HepG2 (cell line): ENCODE measurements at regions not wholly inside any gene's neighbourhood (a gene's known extent, or its start where the extent isn't known, plus 50 kb on each side); places are given as distances from the start of the nearest gene placed in this dataset.

ENCODE experiments used
- ATAC-seq: fragments of 200-7000 bp; cut with Tn5 transposase; 3 replicates; pipeline ENCODE4 v1.9.1; 2020; ENCODE audit warnings: mild to moderate bottlenecking, moderate library complexity
- BruUV-seq: library from RNA; stranded (reverse); fragments of 400-500 nt; replicated peaks from 2 replicates; lab custom pipeline; 2021; lab: Mats Ljungman, UMichigan
- CTCF ChIA-PET: fragments of 300-600 bp; formaldehyde crosslinking; extraction: SDS; loops from one replicate; lab custom pipeline; 2021; ENCODE audit warnings: low total read pairs, inconsistent platforms, low intra/inter-chr PET ratio; lab: Yijun Ruan, JAX
- POLR2A ChIA-PET: fragments of 350-600 bp; sonication (Branson Sonifier 250); formaldehyde crosslinking; loops from one replicate; lab custom pipeline; 2020; ENCODE audit warnings: antibody characterized with exemption, inconsistent platforms; lab: Yijun Ruan, JAX
- DNase-seq: peaks from one replicate; pipeline ENCODE4 v3.0.0-alpha.2; 2015; ENCODE audit warnings: low spot score
- FAIRE-seq: peaks from 3 replicates; lab custom pipeline; 2011; peaks lifted over from hg19 to GRCh38; lab: Jason Lieb, UNC
- H2AFZ ChIP-seq: one replicate; pipeline ENCODE4 v1.6.1; 2011; ENCODE audit warnings: low read length, inconsistent platforms
- H3K27ac ChIP-seq: fragments of 300-600 bp; 3 replicates; pipeline ENCODE4 v1.8.0; 2011; ENCODE audit warnings: mixed run types, mild to moderate bottlenecking, mixed read lengths, low read length, inconsistent platforms; ENCODE audit not compliant: insufficient read depth; ENCODE audit errors: extremely low read length
- H3K27me3 ChIP-seq, 2 experiments: fragments of 200-600 bp in 1 of 2; 2 replicates in 1 of 2; 3 replicates in 1 of 2; pipeline versions ENCODE4 v1.6.0 to v1.8.0; 2011; ENCODE audit warnings: low read length in 2 of 2, mild to moderate bottlenecking in 2 of 2, moderate library complexity in 2 of 2, inconsistent platforms in 1 of 2; ENCODE audit not compliant: insufficient read depth in 2 of 2, control insufficient read depth in 1 of 2
- H3K36me3 ChIP-seq, 2 experiments: fragments of 200-600 bp in 1 of 2; replicated peaks in 1 of 2; 2 replicates in 1 of 2; 3 replicates in 1 of 2; pipeline versions ENCODE4 v1.5.1 to v1.8.0; 2011; ENCODE audit warnings: low read length in 2 of 2, inconsistent platforms in 1 of 2; ENCODE audit not compliant: insufficient read depth in 2 of 2, control insufficient read depth in 1 of 2
- H3K4me1 ChIP-seq: 2 replicates; pipeline ENCODE4 v1.5.1; 2012; ENCODE audit warnings: low read length, inconsistent platforms; ENCODE audit not compliant: insufficient read depth
- H3K4me2 ChIP-seq: 2 replicates; pipeline ENCODE4 v1.6.0; 2011; ENCODE audit warnings: low read depth, low read length, inconsistent platforms
- H3K4me3 ChIP-seq, 3 experiments: fragments of 200-600 bp in 1 of 3; sonication (generic), shearing (Covaris generic) in 1 of 3; replicated peaks in 1 of 3; 2 replicates each; pipeline ENCODE4 v1.5.1; 2011 to 2016; ENCODE audit warnings: low read length in 3 of 3, inconsistent platforms in 2 of 3, low read depth in 2 of 3, mild to moderate bottlenecking in 2 of 3, control low read depth in 1 of 3, mixed read lengths in 1 of 3; ENCODE audit not compliant: insufficient read depth in 1 of 3
- H3K79me2 ChIP-seq: one replicate; pipeline ENCODE4 v1.6.1; 2011; ENCODE audit warnings: low read length, inconsistent platforms; ENCODE audit not compliant: insufficient read depth
- H3K9ac ChIP-seq: 2 replicates; pipeline ENCODE4 v1.6.0; 2011; ENCODE audit warnings: mild to moderate bottlenecking, low read depth, low read length, inconsistent platforms; ENCODE audit not compliant: insufficient read depth
- H3K9me3 ChIP-seq: 2 replicates; pipeline ENCODE4 v1.5.1; 2012; ENCODE audit warnings: mild to moderate bottlenecking, low read length
- H4K20me1 ChIP-seq: 2 replicates; pipeline ENCODE4 v1.6.0; 2011; ENCODE audit warnings: inconsistent platforms, mild to moderate bottlenecking, low read length, moderate library complexity; ENCODE audit not compliant: insufficient read depth
- AHDC1 ChIP-seq: sonication (generic); formaldehyde crosslinking; IDR thresholded peaks from 2 replicates; pipeline ENCODE4 v1.5.1; 2020; ENCODE audit warnings: mild to moderate bottlenecking, missing genetic modification reagents, borderline replicate concordance
- ARID2 ChIP-seq: sonication (generic); formaldehyde crosslinking; IDR thresholded peaks from 2 replicates; pipeline ENCODE4 v1.8.1; 2022; ENCODE audit warnings: mild to moderate bottlenecking, missing genetic modification reagents, borderline replicate concordance
- ARNT2 ChIP-seq: sonication (generic); formaldehyde crosslinking; IDR thresholded peaks from 2 replicates; pipeline ENCODE4 v1.8.0; 2022; ENCODE audit warnings: mild to moderate bottlenecking, low read depth, missing genetic modification reagents, moderate library complexity
- DRAP1 ChIP-seq: IDR thresholded peaks from 2 replicates; pipeline ENCODE4 v1.6.1; 2016; ENCODE audit warnings: missing genetic modification reagents, missing compliant biosample characterization
- FOXO4 ChIP-seq: sonication (generic); formaldehyde crosslinking; conservative IDR thresholded peaks from 2 replicates; pipeline ENCODE4 v1.8.1; 2023; ENCODE audit warnings: missing genetic modification reagents
- GATA4 ChIP-seq: sonication (generic); IDR thresholded peaks from 2 replicates; pipeline ENCODE4 v1.6.1; 2016; ENCODE audit warnings: antibody characterized with exemption, low read depth, borderline replicate concordance
- KLF6 ChIP-seq: IDR thresholded peaks from 2 replicates; pipeline ENCODE4 v1.8.0; 2016; ENCODE audit warnings: missing biosample characterization, missing genetic modification reagents
- RFXAP ChIP-seq: sonication (generic); formaldehyde crosslinking; IDR thresholded peaks from 2 replicates; pipeline ENCODE4 v1.4.0; 2020; ENCODE audit warnings: missing genetic modification reagents, borderline replicate concordance
- SCMH1 ChIP-seq: sonication (generic); formaldehyde crosslinking; IDR thresholded peaks from 2 replicates; pipeline ENCODE4 v1.9.0; 2021; ENCODE audit warnings: missing genetic modification reagents, mild to moderate bottlenecking, borderline replicate concordance
- ZBTB14 ChIP-seq: sonication (generic); formaldehyde crosslinking; IDR thresholded peaks from 2 replicates; pipeline ENCODE4 v1.4.0; 2020; ENCODE audit warnings: missing genetic modification reagents
- ZNF530 ChIP-seq: sonication (generic); formaldehyde crosslinking; IDR thresholded peaks from 2 replicates; pipeline ENCODE4 v1.5.0; 2020; ENCODE audit warnings: low read depth, mild to moderate bottlenecking, missing genetic modification reagents
- ZNF674 ChIP-seq: sonication (generic); formaldehyde crosslinking; IDR thresholded peaks from 2 replicates; pipeline ENCODE4 v1.5.0; 2020; ENCODE audit warnings: low read depth, mild to moderate bottlenecking, missing genetic modification reagents
- ZNF724P ChIP-seq: sonication (generic); formaldehyde crosslinking; IDR thresholded peaks from 2 replicates; pipeline ENCODE4 v1.8.0; 2022; ENCODE audit warnings: missing genetic modification reagents, borderline replicate concordance
- ZNF746 ChIP-seq: sonication (generic); formaldehyde crosslinking; IDR thresholded peaks from 2 replicates; pipeline ENCODE4 v1.8.0; 2022; ENCODE audit warnings: mild to moderate bottlenecking, missing genetic modification reagents
- WGBS: methylation state at CpG from one replicate; pipeline ENCODE4 v1.1.6; 2017; ENCODE audit warnings: low lambda C conversion rate; 5-methylcytosine and 5-hydroxymethylcytosine counted together
- in situ Hi-C: cut with HindIII; loops from 2 replicates; pipeline ENCODE4 v1.10.0; 2017; ENCODE audit warnings: low pct_unique_long_range_greater_than_20kb; ENCODE audit not compliant: extremely low pct_ligation_motif_present
- intact Hi-C: fragments of 100-400 bp; cut with micrococcal nuclease; formaldehyde crosslinking; loops from one replicate; pipeline ENCODE4 v1.10.0; 2022; ENCODE audit not compliant: unreplicated experiment
- TF ChIP-seq, protein P1 (sequence below): IDR thresholded peaks from 2 replicates; pipeline ENCODE4 v1.6.1; 2016; ENCODE audit warnings: missing compliant biosample characterization, missing genetic modification reagents, borderline replicate concordance

GRCh38 chr10:105968666-105969065, 1195.8 kb downstream of the SORCS1 start (continued):
- no peak for TF ChIP-seq AHDC1 (CRISPR knock-in tag)
- TF ChIP-seq ZBTB14 = no peak
- TF ChIP-seq ZNF746 (CRISPR knock-in tag) = no peak
- no peak for TF ChIP-seq ARID2 (CRISPR knock-in tag)
- TF ChIP-seq ZNF530 = no peak
- no peak for TF ChIP-seq KLF6 (CRISPR knock-in tag)
- TF ChIP-seq SCMH1 = no peak

GRCh38 chr10:105967256-105967655, 1197.2 kb downstream of the SORCS1 start:
- Histone ChIP-seq H4K20me1 (no peaks in the 10 kb centered on the region), H3K9me3 (peaks cover 74% of the 10 kb centered on the region), H3K79me2 (no peaks in the 10 kb centered on the region), H3K27me3 (no peaks in the 10 kb centered on the region), H2AFZ (no peak overlapping the region), H3K4me1 (no peaks in the 10 kb centered on the region), H3K4me3 (no peak overlapping the region), H3K9ac (no peak overlapping the region), H3K4me2 (no peak overlapping the region), H3K27ac (no peak overlapping the region), H3K36me3 (no peaks in the 10 kb centered on the region)
- CTCF ChIA-PET = no interaction called here
- DNase-seq (no peak), ATAC-seq (no peak), FAIRE-seq (no peak)
- in situ Hi-C loops (no loop called here), intact Hi-C loops (no loop called here)
- 0% methylated on average over 1 of the region's 1 CpG for WGBS
- no TSS peak for BruUV-seq
- POLR2A ChIA-PET = no interaction called here
- TF ChIP-seq GATA4 (no peak), ZNF724P (CRISPR knock-in tag) (no peak), ARNT2 (no peak), RFXAP (CRISPR knock-in tag) (no peak), DRAP1 (no peak), FOXO4 (CRISPR knock-in tag) (no peak), ZNF674 (CRISPR knock-in tag) (no peak)
- TF ChIP-seq, protein P1, sequence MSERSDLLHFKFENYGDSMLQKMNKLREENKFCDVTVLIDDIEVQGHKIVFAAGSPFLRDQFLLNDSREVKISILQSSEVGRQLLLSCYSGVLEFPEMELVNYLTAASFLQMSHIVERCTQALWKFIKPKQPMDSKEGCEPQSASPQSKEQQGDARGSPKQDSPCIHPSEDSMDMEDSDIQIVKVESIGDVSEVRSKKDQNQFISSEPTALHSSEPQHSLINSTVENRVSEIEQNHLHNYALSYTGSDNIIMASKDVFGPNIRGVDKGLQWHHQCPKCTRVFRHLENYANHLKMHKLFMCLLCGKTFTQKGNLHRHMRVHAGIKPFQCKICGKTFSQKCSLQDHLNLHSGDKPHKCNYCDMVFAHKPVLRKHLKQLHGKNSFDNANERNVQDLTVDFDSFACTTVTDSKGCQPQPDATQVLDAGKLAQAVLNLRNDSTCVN = no peak
